ENCODE measurements at regions not wholly inside any gene's neighbourhood (a gene's known extent, or its start where the extent isn't known, plus 50 kb on each side); places are given as distances from the start of the nearest gene placed in this dataset.
"Not testable (repeated sequence)": the region's sequence is repeated elsewhere in the genome, so short reads cannot be mapped to it uniquely, and the experiment has no call there.

DNA sequence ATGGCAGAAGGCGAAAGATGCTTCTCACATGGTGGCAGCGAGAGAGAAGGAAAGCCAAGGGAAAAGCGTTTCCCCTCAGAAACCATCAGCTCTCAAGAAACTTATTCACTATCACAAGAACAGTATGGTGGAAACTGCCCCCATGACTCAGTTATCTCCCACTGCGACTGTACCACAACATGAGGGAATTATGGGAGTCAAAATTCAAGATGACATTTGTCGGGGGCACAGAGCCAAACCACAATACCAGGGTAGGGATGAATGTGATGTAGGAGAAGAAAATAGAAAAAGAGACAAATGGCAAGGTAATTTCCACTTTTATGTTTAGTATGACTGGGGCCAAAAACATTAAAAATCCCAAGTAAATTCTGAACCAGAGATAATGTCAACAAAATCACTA lies 216.8 kb downstream of the TRIM36 start:
- DNase-seq = no peak

DNA sequence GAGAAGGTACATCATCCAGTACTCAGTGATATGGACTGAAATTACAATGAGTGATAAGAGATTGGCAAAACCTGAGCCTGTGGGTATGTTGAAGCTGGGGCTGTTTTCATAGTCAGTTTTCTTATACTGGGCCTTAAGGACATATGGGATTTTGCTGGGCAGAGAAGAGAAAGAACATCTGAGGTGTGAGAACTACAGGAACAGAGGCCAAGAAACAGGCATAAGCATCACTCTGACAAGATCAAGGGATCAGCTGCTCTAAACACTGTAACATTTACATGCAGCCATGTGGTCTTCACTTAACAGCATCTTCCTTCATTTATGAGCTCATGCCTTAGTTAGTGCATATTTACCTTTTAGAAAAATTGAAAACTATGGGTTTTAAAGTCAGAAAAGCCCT lies 220.0 kb downstream of the TRIM36 start:
- no peak for DNase-seq

DNA sequence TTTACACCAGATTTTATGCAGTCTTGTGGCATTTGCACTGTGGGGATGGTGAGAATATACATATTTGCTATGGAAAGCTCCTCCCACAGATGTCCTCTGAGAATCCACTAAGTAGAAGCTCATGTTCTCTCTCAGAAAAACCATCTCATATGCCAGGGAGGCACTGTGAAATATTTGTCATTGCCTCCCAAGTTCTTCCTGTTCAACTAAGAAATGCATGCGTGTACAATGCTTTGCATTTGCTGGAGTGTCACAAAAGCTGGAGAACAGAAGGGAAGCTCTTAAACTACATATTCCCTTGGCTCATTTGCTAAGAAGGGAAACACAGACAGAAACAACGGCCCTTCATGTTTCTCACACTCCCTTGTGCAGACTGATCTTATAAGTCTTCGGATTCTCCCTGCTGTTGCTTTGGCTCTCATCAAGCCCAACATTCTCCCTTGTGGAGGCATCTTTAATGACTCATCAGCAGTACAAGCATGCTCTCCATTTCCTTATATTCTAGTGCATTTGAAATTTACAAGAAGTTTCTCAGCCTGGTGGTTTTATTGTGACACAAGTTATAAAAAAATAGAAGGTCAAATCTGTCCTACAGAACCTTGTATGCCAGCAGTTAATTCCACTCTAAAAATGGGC lies 220.6 kb downstream of the TRIM36 start:
- DNase-seq = no peak

DNA sequence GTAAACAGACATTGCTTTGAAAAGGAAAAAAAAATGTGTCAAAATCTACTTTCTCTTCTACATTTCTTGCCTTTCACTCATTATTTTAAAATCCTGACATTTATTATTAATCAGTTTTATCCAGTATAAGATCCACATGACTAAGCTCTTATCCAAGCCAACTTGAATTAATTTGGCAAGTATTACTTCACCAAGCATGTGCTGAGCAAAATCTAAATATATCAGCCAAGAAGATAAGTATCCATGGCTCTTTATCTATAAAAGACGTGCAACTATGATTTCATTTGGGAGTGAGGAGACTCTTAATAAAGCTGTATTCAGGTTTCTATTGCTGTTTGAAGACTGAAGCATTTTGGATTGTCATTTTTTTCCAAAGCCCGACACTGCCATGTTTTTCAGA lies 221.3 kb downstream of the TRIM36 start:
- DNase-seq = no peak

GRCh38 chr5:114940709-114941108 lies 229.0 kb downstream of the TRIM36 start:
- no peak for DNase-seq

DNA sequence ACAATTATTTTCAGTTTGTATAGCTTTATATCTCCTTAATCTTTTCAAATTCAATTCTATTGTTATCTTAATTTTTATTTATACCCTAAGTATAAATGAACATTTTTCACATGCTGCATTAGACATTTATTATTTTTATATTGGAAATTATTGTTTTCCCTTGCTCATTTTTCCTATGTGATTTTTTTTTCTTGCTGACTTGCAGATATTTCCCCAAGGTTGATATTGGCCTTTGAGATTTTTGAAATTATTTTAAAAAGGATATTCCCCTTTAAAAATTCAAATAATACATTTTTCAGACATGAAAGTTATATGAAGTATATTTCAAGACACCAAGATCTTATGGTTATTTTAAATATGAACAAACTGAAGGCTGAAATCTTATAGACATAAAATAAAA lies 234.2 kb downstream of the TRIM36 start:
- no peak for DNase-seq

GRCh38 chr5:114928644-114929462 lies 240.9 kb downstream of the TRIM36 start:
- no peak for DNase-seq

- no peak for DNase-seq
These were observed 244.9 kb downstream of the TRIM36 start for GRCh38 chr5:114924769-114925168.

GRCh38 chr5:114912189-114912920 lies 257.4 kb downstream of the TRIM36 start:
- no peak for DNase-seq

GRCh38 chr5:114910727-114911126 lies 259.0 kb downstream of the TRIM36 start:
- no peak for DNase-seq

GRCh38 chr5:114909424-114909823 lies 260.3 kb downstream of the TRIM36 start:
- no peak for DNase-seq

- DNase-seq = no peak
These were observed 265.9 kb downstream of the TRIM36 start for GRCh38 chr5:114903767-114904166.

DNA sequence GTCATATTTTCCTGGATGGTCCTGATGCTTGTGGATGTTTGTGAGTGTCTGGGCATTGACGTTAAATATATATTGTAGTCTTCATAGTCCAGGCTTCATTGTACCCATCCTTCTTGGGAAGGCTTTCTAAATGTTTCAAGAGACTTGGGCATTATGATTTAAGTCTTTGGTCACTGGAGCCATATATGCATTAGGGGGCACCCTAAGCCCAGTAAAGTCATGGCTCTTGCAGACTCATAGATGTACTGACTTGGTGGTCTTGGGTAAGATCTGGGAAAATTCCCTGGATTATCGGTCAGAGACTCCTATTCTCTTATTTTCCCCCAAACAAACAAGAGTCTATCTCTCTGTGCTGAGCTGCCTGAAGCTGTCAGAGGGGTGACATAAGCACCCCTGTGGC lies 271.1 kb downstream of the TRIM36 start:
- DNase-seq = no peak

- no peak for DNase-seq
These were observed 286.0 kb downstream of the TRIM36 start for GRCh38 chr5:114883675-114884074.

DNA sequence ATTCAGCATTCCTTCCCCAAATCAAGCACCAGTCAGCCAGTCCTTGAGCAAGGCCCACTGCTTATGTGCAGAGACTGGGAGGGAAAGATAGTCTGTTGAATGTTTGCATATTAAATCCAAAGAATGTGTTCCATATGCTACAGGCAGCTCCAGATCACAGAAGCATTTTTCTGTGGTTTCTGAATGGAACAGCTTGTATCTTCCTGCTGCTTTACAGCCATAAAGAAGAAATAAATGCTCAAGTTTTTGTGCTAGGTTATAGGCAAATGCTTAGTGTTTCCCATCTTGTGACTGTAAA lies 310.3 kb downstream of the TRIM36 start:
- no peak for DNase-seq

- DNase-seq = no peak
These were observed 310.9 kb downstream of the TRIM36 start for GRCh38 chr5:114858665-114859437.

DNA sequence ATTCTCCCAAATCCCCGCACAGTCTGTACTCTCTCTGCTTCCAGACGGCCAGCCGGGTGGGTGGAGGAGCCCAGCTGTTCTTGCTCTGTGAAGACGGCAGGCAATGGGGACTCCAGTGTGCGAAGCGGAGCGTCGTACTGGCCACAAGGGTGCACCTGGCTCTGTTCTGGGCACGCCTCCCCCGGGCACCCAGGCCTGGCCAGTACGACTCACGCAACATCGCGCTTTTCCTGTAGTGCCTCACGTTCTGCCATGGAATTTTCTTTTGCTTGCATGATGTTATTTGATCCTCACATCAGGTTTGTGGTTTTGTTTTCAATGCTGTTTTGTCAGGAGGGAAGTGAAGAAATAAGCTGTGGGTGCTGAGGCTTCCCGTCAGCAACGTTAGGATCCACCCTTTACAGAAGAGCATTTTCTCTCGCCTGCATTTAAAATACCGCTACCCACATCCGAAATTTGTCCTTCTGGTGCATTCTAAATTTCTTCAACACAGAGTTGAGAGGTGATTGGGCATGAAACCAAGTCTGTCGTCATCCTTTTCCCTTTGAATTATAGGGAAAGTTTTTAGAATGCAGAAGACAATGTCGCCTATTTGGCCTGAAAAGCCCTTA lies 311.7 kb downstream of the TRIM36 start:
- DNase-seq = no peak

- DNase-seq = not testable (repeated sequence)
These were observed 325.0 kb downstream of the TRIM36 start for GRCh38 chr5:114844711-114845110.

GRCh38 chr5:114839360-114839759 lies 330.3 kb downstream of the TRIM36 start:
- no peak for DNase-seq

DNA sequence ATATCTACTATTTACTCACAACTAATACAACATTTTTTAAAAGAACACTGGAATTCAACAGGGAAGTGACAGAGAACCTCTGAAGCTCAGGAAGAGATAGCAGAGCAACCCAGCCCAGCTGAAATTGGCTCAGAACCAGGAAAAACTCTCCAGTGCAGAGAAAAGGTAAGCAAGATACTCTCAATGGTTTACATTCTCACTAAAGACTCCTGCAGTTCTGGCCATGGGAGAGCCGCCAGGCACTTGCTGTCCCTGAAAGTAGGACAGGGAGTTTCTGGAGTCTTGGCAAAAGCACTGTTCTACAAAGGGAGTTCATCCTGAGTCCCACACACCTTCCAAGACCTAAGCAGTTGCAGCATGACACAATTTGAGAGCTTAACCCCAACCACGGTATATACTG lies 330.8 kb downstream of the TRIM36 start:
- DNase-seq = no peak

DNA sequence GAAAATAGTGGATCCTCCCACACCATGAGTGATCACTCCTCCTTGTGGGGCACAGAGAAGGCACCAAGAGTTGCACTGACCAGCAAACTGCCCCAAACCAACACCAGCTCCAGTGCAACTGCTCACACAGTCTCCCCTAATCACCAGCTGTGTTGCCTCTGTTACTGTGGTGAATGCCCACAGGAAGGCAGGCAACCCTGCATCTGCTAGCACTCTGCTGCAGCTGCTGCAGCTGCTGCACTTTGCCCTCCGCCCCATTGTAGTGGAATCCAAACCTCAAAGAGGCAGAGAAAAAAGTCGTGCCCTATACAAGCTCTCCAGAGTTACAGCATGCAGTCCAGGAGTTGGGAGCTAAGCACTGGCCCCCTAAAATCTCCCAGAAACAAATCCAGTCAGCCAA lies 339.6 kb downstream of the TRIM36 start:
- no peak for DNase-seq

DNA sequence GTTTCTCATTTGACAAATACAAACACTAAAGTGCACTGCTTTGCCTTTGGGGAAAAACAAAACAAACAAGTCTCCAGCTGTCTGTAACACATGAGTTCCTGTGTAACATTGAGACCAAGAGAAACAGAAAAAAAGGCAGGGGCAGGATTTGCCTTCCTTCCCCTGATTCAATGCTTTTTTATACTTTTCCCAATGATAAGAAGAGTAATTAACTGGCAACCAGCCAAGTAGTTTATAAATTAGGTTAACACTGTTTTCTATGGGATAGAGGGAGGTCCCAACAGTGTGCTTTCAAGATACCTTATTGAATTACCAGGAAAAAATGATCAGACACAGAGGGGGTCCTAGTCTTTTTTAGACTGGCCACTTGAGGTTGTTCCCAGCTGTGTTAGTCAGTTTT lies 346.8 kb downstream of the TRIM36 start:
- no peak for DNase-seq

DNA sequence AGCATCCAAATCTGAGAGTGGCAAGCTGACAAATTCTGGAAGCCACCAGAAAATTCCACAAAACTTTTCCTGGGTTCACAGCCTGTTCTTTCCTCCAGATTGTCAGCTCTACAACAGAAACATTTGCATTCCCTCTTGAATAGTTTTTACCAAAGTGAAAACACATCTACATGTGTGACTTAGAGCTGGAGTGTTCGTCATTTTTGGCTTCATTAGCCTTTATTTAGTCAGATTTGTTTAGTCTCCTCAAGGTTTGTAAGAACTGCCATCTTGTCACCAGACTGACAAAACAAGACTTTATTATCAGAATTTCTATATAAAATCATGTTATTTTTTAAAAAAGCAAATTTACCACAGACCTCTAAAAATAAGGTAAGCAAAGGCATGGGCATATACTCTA lies 347.3 kb downstream of the TRIM36 start:
- no peak for DNase-seq

Data from cerebellar nuclear complex (tissue), 1 donor.